CD14-positive monocyte (primary cell): ENCODE measurements at regions not wholly inside any gene's neighbourhood (a gene's known extent, or its start where the extent isn't known, plus 50 kb on each side); places are given as distances from the start of the nearest gene placed in this dataset.

Experiments
- DNase-seq, 3 donors: peaks; one replicate each; pipeline ENCODE4 v3.0.0-alpha.2; 2011 to 2022
- H2AFZ ChIP-seq: 2 replicates; pipeline ENCODE4 v1.6.0; 2012; ENCODE audit warnings: mild to moderate bottlenecking, low read depth, low read length, inconsistent platforms; ENCODE audit not compliant: insufficient read depth, poor library complexity, severe bottlenecking
- H3K27ac ChIP-seq, 2 donors: 1 replicate in 1 of 2; 2 replicates in 1 of 2; pipeline ENCODE4 v1.5.1; 2012 to 2013; ENCODE audit warnings: low read length in 2 of 2, control low read depth in 1 of 2, inconsistent platforms in 1 of 2, low read depth in 1 of 2, mild to moderate bottlenecking in 1 of 2
- H3K27me3 ChIP-seq, 2 donors: one replicate each; pipeline versions ENCODE4 v1.6.0 to v1.6.1; 2011 to 2013; ENCODE audit warnings: low read length in 2 of 2; ENCODE audit not compliant: control insufficient read depth in 2 of 2, insufficient read depth in 2 of 2
- H3K36me3 ChIP-seq, 2 donors: replicated peaks in 1 of 2; 1 replicate in 1 of 2; 2 replicates in 1 of 2; pipeline versions ENCODE4 v1.5.1 to v1.6.1; 2012 to 2013; ENCODE audit warnings: low read length in 2 of 2, control low read depth in 1 of 2, inconsistent platforms in 1 of 2, mild to moderate bottlenecking in 1 of 2; ENCODE audit not compliant: insufficient read depth in 2 of 2, control insufficient read depth in 1 of 2
- H3K4me1 ChIP-seq, 2 donors: 1 replicate in 1 of 2; 2 replicates in 1 of 2; pipeline versions ENCODE4 v1.5.1 to v1.6.1; 2012 to 2013; ENCODE audit warnings: low read length in 2 of 2, control low read depth in 1 of 2, inconsistent platforms in 1 of 2, mild to moderate bottlenecking in 1 of 2, moderate library complexity in 1 of 2; ENCODE audit not compliant: insufficient read depth in 2 of 2, control insufficient read depth in 1 of 2
- H3K4me2 ChIP-seq: replicated peaks from 2 replicates; pipeline ENCODE3; 2012; ENCODE audit warnings: low read length, moderate library complexity, mild to moderate bottlenecking; ENCODE audit not compliant: poor library complexity, severe bottlenecking; ENCODE audit errors: extremely low read depth
- H3K4me3 ChIP-seq, 3 experiments: fragments of 200-600 bp in 1 of 3; sonication (generic) in 1 of 3; replicated peaks in 1 of 3; 1 replicate in 2 of 3; 2 replicates in 1 of 3; pipeline ENCODE4 v1.5.1; 2011 to 2013; ENCODE audit warnings: low read length in 3 of 3, mild to moderate bottlenecking in 3 of 3, control low read depth in 2 of 3, low read depth in 2 of 3, inconsistent platforms in 1 of 3, moderate library complexity in 1 of 3
- H3K79me2 ChIP-seq: 2 replicates; pipeline ENCODE4 v1.6.0; 2012; ENCODE audit warnings: mild to moderate bottlenecking, control low read depth, inconsistent platforms, low read length, moderate library complexity; ENCODE audit not compliant: insufficient read depth
- H3K9ac ChIP-seq: 2 replicates; pipeline ENCODE4 v1.6.0; 2017; ENCODE audit warnings: low read length, mild to moderate bottlenecking; ENCODE audit not compliant: insufficient read depth, poor library complexity, severe bottlenecking
- H3K9me3 ChIP-seq, 2 donors: replicated peaks in 1 of 2; 1 replicate in 1 of 2; 2 replicates in 1 of 2; pipeline versions ENCODE4 v1.5.1 to v1.6.1; 2012 to 2013; ENCODE audit warnings: low read length in 2 of 2, control low read depth in 1 of 2; ENCODE audit not compliant: control insufficient read depth in 1 of 2, insufficient read depth in 1 of 2
- H4K20me1 ChIP-seq: 2 replicates; pipeline ENCODE4 v1.6.0; 2012; ENCODE audit warnings: mild to moderate bottlenecking, low read length, control low read depth, moderate library complexity; ENCODE audit not compliant: insufficient read depth
- H3K27ac Mint-ChIP-seq, 7 donors: one replicate each; pipeline ENCODE4 v1.8.0; 2020; ENCODE audit warnings: mild to moderate bottlenecking in 7 of 7, mixed read lengths in 7 of 7, moderate library complexity in 6 of 7, inconsistent platforms in 2 of 7
- H3K27me3 Mint-ChIP-seq, 3 donors: one replicate each; pipeline ENCODE4 v1.8.0; 2021 to 2022; ENCODE audit warnings: low read depth in 3 of 3, mild to moderate bottlenecking in 3 of 3, mixed read lengths in 3 of 3, moderate library complexity in 3 of 3, inconsistent platforms in 1 of 3
- H3K36me3 Mint-ChIP-seq, 2 donors: one replicate each; pipeline ENCODE4 v1.8.0; 2020; ENCODE audit warnings: mixed read lengths in 2 of 2, inconsistent platforms in 1 of 2, mild to moderate bottlenecking in 1 of 2
- H3K4me1 Mint-ChIP-seq: one replicate; pipeline ENCODE4 v1.8.0; 2020; ENCODE audit warnings: mild to moderate bottlenecking, mixed read lengths
- H3K4me3 Mint-ChIP-seq, 2 donors: one replicate each; pipeline ENCODE4 v1.8.0; 2020; ENCODE audit warnings: mild to moderate bottlenecking in 2 of 2, mixed read lengths in 2 of 2, moderate library complexity in 1 of 2
- H3K9me3 Mint-ChIP-seq, 7 donors: one replicate each; pipeline ENCODE4 v1.8.0; 2020 to 2022; ENCODE audit warnings: mixed read lengths in 7 of 7, mild to moderate bottlenecking in 6 of 7, moderate library complexity in 6 of 7, inconsistent platforms in 2 of 7
- whole genome bisulfite sequencing: methylation state at CpG from one replicate; pipeline ENCODE4 v1.1.5; 2013; ENCODE audit warnings: missing lambda C conversion rate; ENCODE audit not compliant: insufficient coverage; 5-methylcytosine and 5-hydroxymethylcytosine counted together
- intact Hi-C, 2 donors: fragments of 100-400 bp; cut with micrococcal nuclease; formaldehyde crosslinking; loops; one replicate each; pipeline versions ENCODE4 v1.15.0 to v1.15.1; 2023
- TF ChIP-seq, protein P1 (sequence below): fragments of 200-600 bp; IDR thresholded peaks from one replicate; pipeline ENCODE4 v1.8.0; 2022; ENCODE audit warnings: antibody characterized with exemption, mild to moderate bottlenecking

DNA sequence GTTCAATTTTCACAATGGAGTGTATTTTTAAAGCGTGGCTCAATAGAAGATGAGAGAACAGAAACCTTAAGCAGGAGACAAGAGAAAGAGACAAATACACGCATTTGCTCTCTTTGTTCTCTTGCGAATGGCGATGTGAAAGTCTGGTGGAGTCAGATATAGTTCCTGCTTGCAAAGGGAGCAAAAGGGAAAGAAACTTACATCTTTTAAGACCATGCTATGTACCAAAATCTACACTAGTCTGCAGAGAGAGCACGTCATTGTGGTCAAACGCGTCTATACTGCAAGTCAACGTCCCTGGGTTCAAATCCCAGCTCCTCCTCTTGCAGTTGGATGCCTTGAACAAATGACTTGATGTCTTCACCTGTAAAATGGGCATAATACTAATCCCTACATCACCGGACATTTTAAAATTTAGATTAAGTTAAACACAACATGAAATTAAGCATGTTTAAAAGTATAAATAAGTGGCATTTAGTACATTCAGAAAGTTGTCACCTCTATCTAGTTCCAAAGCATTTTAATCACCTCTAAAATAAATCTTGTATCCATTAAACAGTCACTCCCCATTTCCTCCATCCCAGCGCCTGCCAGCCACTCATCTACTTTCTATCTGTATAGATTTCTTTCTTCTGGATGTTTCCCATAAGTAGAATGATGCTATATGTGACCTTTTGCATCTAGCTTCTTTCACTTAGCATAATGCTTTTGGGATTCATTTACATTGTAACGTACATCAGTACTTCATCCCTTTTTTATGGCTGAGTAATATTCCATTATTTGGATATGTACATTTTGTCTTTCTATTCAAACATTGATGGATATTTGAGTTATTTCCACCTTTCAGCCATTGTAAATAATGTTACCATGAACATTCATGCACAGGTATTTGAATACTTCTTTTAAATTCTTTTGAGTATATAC is 406.9 kb downstream of the TMEM114 start:
- DNase-seq: no peak
- H3K79me2 ChIP-seq: no peaks in the 10 kb centered on the region
- Mint-ChIP-seq H3K9me3 (peaks cover 0 to 3% (median 1%) of the 10 kb centered on the region in 7 donors), H3K4me1 (no peaks in the 10 kb centered on the region), H3K4me3 (no peak overlapping the region), H3K27ac (no peak overlapping the region), H3K27me3 (peaks cover 0 to 5% (median 1%) of the 10 kb centered on the region in 3 donors), H3K36me3 (no peaks in the 10 kb centered on the region)
- H3K27ac ChIP-seq: no peak overlapping the region
- intact Hi-C loops: no loop called here
- no peaks in the 10 kb centered on the region for H3K4me1 ChIP-seq
- no peaks in the 10 kb centered on the region for H3K27me3 ChIP-seq
- H3K9me3 ChIP-seq: no peaks in the 10 kb centered on the region
- no peak overlapping the region for H2AFZ ChIP-seq
- H3K36me3 ChIP-seq: no peaks in the 10 kb centered on the region
- H3K4me2 ChIP-seq: no peak overlapping the region
- H4K20me1 ChIP-seq: no peaks in the 10 kb centered on the region
- H3K9ac ChIP-seq: no peak overlapping the region
- TF ChIP-seq, protein P1, sequence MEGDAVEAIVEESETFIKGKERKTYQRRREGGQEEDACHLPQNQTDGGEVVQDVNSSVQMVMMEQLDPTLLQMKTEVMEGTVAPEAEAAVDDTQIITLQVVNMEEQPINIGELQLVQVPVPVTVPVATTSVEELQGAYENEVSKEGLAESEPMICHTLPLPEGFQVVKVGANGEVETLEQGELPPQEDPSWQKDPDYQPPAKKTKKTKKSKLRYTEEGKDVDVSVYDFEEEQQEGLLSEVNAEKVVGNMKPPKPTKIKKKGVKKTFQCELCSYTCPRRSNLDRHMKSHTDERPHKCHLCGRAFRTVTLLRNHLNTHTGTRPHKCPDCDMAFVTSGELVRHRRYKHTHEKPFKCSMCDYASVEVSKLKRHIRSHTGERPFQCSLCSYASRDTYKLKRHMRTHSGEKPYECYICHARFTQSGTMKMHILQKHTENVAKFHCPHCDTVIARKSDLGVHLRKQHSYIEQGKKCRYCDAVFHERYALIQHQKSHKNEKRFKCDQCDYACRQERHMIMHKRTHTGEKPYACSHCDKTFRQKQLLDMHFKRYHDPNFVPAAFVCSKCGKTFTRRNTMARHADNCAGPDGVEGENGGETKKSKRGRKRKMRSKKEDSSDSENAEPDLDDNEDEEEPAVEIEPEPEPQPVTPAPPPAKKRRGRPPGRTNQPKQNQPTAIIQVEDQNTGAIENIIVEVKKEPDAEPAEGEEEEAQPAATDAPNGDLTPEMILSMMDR: no peak
- WGBS: 0% methylated on average over 6 of the region's 11 CpGs
- no peak overlapping the region for H3K4me3 ChIP-seq

DNA sequence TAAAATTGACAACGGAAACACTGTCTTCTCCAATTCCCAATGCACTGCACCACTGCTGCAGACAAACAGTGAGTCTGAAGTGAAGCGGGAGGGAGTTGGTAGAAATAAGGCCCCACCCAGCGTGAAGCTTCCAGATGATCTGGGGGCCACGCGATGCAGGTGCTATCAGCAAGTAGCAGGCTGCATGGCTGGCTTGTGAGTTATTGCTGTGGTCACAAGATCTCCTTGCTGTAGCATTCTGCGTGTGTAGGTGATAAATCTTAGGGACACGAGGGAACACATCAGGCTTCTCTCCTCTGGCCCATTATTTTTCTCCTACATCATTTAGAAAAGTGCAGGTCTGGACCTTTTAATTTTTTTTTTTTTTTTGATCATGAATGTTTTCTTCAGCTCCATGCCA is 407.6 kb downstream of the TMEM114 start:
- H3K27me3 Mint-ChIP-seq: peaks cover 0 to 5% (median 0%) of the 10 kb centered on the region in 3 donors
- TF ChIP-seq, protein P1: no peak
- no peaks in the 10 kb centered on the region for H3K4me1 ChIP-seq
- H3K36me3 ChIP-seq: no peaks in the 10 kb centered on the region
- intact Hi-C loops: no loop called here
- H3K9ac ChIP-seq: no peak overlapping the region
- no peaks in the 10 kb centered on the region for H3K79me2 ChIP-seq
- H3K4me1 Mint-ChIP-seq: no peaks in the 10 kb centered on the region
- no peaks in the 10 kb centered on the region for H3K27me3 ChIP-seq
- no peak overlapping the region for H3K4me3 ChIP-seq
- H3K9me3 ChIP-seq: no peaks in the 10 kb centered on the region
- no peak overlapping the region for H3K4me2 ChIP-seq
- H4K20me1 ChIP-seq: no peaks in the 10 kb centered on the region
- 0% methylated on average over 4 of the region's 7 CpGs for WGBS
- no peak overlapping the region for H2AFZ ChIP-seq
- peaks cover 0 to 3% (median under 1%) of the 10 kb centered on the region in 7 donors for H3K9me3 Mint-ChIP-seq
- no peak overlapping the region for H3K4me3 Mint-ChIP-seq
- H3K36me3 Mint-ChIP-seq: no peaks in the 10 kb centered on the region
- no peak for DNase-seq
- H3K27ac Mint-ChIP-seq: no peak overlapping the region
- no peak overlapping the region for H3K27ac ChIP-seq
